Neural progenitor cell (in vitro differentiated cells): ENCODE measurements at regions not wholly inside any gene's neighbourhood (a gene's known extent, or its start where the extent isn't known, plus 50 kb on each side); places are given as distances from the start of the nearest gene placed in this dataset.

ENCODE experiments used
- DNase-seq: peaks from one replicate; pipeline ENCODE4 v3.0.0-alpha.2; 2016; ENCODE audit warnings: low spot score
- H2AFZ ChIP-seq: fragments of 200-600 bp; sonication (generic); replicated peaks from 2 replicates; pipeline ENCODE4 v1.6.1; 2016; ENCODE audit warnings: antibody characterized with exemption
- H3F3A ChIP-seq: fragments of 200-600 bp; sonication (generic); 2 replicates; pipeline ENCODE4 v1.6.1; 2016; ENCODE audit warnings: antibody characterized with exemption, low read depth
- H3K27ac ChIP-seq: fragments of 200-600 bp; sonication (generic); 2 replicates; pipeline ENCODE4 v1.5.1; 2016; ENCODE audit warnings: mild to moderate bottlenecking
- H3K27me3 ChIP-seq: fragments of 200-600 bp; sonication (generic); 2 replicates; pipeline ENCODE4 v1.6.1; 2016; ENCODE audit warnings: mild to moderate bottlenecking, moderate library complexity
- H3K36me3 ChIP-seq: fragments of 200-600 bp; sonication (generic); 2 replicates; pipeline ENCODE4 v1.5.1; 2016
- H3K4me1 ChIP-seq: fragments of 200-600 bp; sonication (generic); 2 replicates; pipeline ENCODE4 v1.6.1; 2016; ENCODE audit warnings: mixed run types
- H3K4me2 ChIP-seq: fragments of 200-600 bp; sonication (generic); 2 replicates; pipeline ENCODE4 v1.6.1; 2016
- H3K4me3 ChIP-seq: fragments of 200-600 bp; sonication (generic); 2 replicates; pipeline ENCODE4 v1.5.1; 2016
- H3K79me2 ChIP-seq: fragments of 200-600 bp; sonication (generic); 2 replicates; pipeline ENCODE4 v1.6.1; 2016; ENCODE audit warnings: low read depth
- H3K9ac ChIP-seq: fragments of 200-600 bp; sonication (generic); 2 replicates; pipeline ENCODE4 v1.6.1; 2016
- H3K9me3 ChIP-seq: fragments of 200-600 bp; sonication (generic); 2 replicates; pipeline ENCODE4 v1.5.1; 2016; ENCODE audit warnings: low read depth
- H4K20me1 ChIP-seq: fragments of 200-600 bp; sonication (generic); 2 replicates; pipeline ENCODE4 v1.6.1; 2016; ENCODE audit warnings: low read depth
- H3K27ac Mint-ChIP-seq: 3 replicates; pipeline ENCODE4 v1.8.0; 2021; ENCODE audit warnings: mixed read lengths
- H3K27me3 Mint-ChIP-seq: 2 replicates; pipeline ENCODE4 v1.8.0; 2022; ENCODE audit warnings: low read depth, mild to moderate bottlenecking, inconsistent platforms, moderate library complexity, mixed read lengths; ENCODE audit not compliant: insufficient read depth
- H3K36me3 Mint-ChIP-seq: 3 replicates; pipeline ENCODE4 v1.8.0; 2021; ENCODE audit warnings: mixed read lengths
- H3K4me1 Mint-ChIP-seq: 3 replicates; pipeline ENCODE4 v1.8.0; 2021; ENCODE audit warnings: mixed read lengths
- H3K4me3 Mint-ChIP-seq: 3 replicates; pipeline ENCODE4 v1.8.0; 2021; ENCODE audit warnings: mild to moderate bottlenecking, moderate library complexity, mixed read lengths
- H3K9me3 Mint-ChIP-seq: 3 replicates; pipeline ENCODE4 v1.8.0; 2020; ENCODE audit warnings: mixed read lengths
- EZH2 ChIP-seq: fragments of 200-600 bp; sonication (generic); IDR thresholded peaks from 2 replicates; pipeline ENCODE4 v1.6.1; 2017; ENCODE audit warnings: antibody characterized with exemption, mild to moderate bottlenecking, moderate library complexity
- EZH2phosphoT487 ChIP-seq: fragments of 200-600 bp; sonication (generic); IDR thresholded peaks from 2 replicates; pipeline ENCODE4 v1.6.1; 2017; ENCODE audit warnings: antibody characterized with exemption
- TF ChIP-seq, protein P1 (sequence below): fragments of 200-600 bp; sonication (generic); IDR thresholded peaks from 2 replicates; pipeline ENCODE4 v1.5.1; 2017; ENCODE audit warnings: antibody characterized with exemption, mild to moderate bottlenecking

DNA sequence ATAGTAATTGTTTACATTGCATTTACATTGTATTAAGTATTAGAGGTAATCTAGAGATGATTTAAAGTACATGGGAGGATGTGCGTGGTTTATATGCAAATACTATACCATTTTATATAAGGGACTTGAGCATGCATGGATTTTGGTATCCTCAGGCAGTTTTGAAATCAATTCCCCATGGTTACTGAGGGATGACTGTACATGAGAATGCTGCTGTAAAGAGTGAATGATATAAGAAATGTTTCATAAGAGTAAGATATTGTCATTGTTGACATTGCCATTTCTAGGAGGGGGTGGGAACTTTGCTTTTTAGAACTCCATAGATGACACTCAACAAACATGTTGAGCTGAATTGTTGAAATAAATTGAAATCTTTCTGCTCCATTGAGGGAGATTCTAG is 185.0 kb downstream of the SEMA6A start:
- Mint-ChIP-seq H3K4me1 (peaks cover 14% of the 10 kb centered on the region), H3K4me3 (no peak overlapping the region), H3K27me3 (peaks cover 6% of the 10 kb centered on the region), H3K27ac (no peak overlapping the region), H3K9me3 (peaks cover 3% of the 10 kb centered on the region), H3K36me3 (no peaks in the 10 kb centered on the region)
- DNase-seq, result no peak
- TF ChIP-seq EZH2phosphoT487 (no peak), EZH2 (no peak)
- TF ChIP-seq, protein P1, sequence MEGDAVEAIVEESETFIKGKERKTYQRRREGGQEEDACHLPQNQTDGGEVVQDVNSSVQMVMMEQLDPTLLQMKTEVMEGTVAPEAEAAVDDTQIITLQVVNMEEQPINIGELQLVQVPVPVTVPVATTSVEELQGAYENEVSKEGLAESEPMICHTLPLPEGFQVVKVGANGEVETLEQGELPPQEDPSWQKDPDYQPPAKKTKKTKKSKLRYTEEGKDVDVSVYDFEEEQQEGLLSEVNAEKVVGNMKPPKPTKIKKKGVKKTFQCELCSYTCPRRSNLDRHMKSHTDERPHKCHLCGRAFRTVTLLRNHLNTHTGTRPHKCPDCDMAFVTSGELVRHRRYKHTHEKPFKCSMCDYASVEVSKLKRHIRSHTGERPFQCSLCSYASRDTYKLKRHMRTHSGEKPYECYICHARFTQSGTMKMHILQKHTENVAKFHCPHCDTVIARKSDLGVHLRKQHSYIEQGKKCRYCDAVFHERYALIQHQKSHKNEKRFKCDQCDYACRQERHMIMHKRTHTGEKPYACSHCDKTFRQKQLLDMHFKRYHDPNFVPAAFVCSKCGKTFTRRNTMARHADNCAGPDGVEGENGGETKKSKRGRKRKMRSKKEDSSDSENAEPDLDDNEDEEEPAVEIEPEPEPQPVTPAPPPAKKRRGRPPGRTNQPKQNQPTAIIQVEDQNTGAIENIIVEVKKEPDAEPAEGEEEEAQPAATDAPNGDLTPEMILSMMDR, result no peak
- Histone ChIP-seq H3K27ac (no peak overlapping the region), H3K36me3 (no peaks in the 10 kb centered on the region), H3K4me1 (peaks cover 15% of the 10 kb centered on the region), H2AFZ (no peak overlapping the region), H3K27me3 (no peaks in the 10 kb centered on the region), H3K9me3 (no peaks in the 10 kb centered on the region), H3F3A (peaks cover 12% of the 10 kb centered on the region), H4K20me1 (no peaks in the 10 kb centered on the region), H3K4me3 (no peak overlapping the region), H3K4me2 (no peak overlapping the region), H3K9ac (no peak overlapping the region), H3K79me2 (no peaks in the 10 kb centered on the region)

DNA sequence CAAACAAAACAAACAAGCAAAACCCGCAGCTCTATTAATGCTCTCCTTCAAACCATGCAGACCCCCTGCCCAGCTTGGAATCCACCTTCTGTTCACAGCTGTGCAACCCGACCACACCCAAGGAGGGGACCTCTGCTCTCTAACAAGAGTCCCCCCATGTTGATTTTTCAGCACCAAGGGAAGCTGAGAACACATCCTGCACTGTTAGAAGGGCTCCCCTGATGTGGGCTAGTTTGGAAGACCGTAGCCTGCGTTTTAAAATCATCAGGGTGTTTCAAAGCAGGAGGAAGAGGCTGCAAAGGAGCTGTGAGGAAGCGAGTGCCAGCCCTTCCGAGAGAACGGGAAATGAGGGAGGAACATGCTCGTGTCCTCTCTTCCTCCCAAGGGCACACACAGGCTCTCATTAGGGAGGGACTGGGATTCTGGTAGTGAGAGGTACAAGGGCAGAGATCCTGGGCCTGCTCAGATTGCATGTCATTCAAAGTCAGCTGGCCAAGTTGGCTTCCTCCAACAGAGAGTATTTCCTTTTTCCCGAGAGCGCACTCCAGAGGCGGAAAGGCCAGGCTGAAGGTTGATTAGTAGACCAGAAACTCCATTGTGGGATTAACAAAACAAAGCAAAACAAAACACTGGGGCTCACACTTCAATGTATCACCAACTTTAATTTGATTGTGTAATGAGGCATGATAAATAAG is 185.9 kb downstream of the SEMA6A start:
- peak overlapping the region; percentile 35 for H3K27ac Mint-ChIP-seq
- Histone ChIP-seq H3K27ac (no peak overlapping the region), H3K4me2 (peak overlapping the region; percentile 58), H3K9me3 (no peaks in the 10 kb centered on the region), H3K4me1 (peaks cover 13% of the 10 kb centered on the region), H3K4me3 (no peak overlapping the region), H3K79me2 (no peaks in the 10 kb centered on the region), H3K9ac (no peak overlapping the region), H2AFZ (no peak overlapping the region), H3F3A (peaks cover 5% of the 10 kb centered on the region), H3K36me3 (no peaks in the 10 kb centered on the region), H4K20me1 (no peaks in the 10 kb centered on the region), H3K27me3 (no peaks in the 10 kb centered on the region)
- H3K27me3 Mint-ChIP-seq, result peaks cover 6% of the 10 kb centered on the region
- peaks cover 8% of the 10 kb centered on the region for H3K4me1 Mint-ChIP-seq
- H3K36me3 Mint-ChIP-seq, result no peaks in the 10 kb centered on the region
- no peak overlapping the region for H3K4me3 Mint-ChIP-seq
- peaks cover 3% of the 10 kb centered on the region for H3K9me3 Mint-ChIP-seq
- TF ChIP-seq EZH2, result no peak
- TF ChIP-seq, protein P1, result peak; percentile 6
- DNase-seq, result peak; percentile 63

DNA sequence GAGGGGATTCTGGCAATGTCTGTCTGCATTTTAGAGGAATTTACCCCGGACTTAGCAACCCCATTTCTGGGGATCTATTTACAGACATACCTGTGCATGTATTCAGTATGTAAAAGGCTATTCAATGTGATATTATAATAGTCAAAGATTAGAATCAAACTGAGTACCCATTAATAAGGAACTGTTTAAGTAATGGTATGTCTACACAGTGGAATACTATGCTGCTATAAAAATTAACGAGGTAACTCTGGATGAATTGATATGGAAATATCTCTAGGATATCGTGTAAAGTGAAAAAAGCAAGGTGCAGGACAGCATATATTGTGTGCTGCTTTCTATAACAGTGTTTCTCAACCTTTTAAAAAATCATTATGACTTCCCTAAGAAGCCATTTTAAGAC is 186.9 kb downstream of the SEMA6A start:
- H3K27me3 Mint-ChIP-seq, result peaks cover 6% of the 10 kb centered on the region
- no peak overlapping the region for H2AFZ ChIP-seq
- no peak overlapping the region for H3K9ac ChIP-seq
- H3K27me3 ChIP-seq, result no peaks in the 10 kb centered on the region
- no peaks in the 10 kb centered on the region for H4K20me1 ChIP-seq
- H3K27ac Mint-ChIP-seq, result no peak overlapping the region
- no peak overlapping the region for H3K27ac ChIP-seq
- TF ChIP-seq EZH2 (no peak), EZH2phosphoT487 (no peak)
- TF ChIP-seq, protein P1, result no peak
- H3K36me3 ChIP-seq, result no peaks in the 10 kb centered on the region
- H3K9me3 Mint-ChIP-seq, result peaks cover 3% of the 10 kb centered on the region
- H3K36me3 Mint-ChIP-seq, result no peaks in the 10 kb centered on the region
- no peak overlapping the region for H3K4me2 ChIP-seq
- no peaks in the 10 kb centered on the region for H3K9me3 ChIP-seq
- peaks cover 16% of the 10 kb centered on the region for H3K4me1 Mint-ChIP-seq
- peaks cover 5% of the 10 kb centered on the region for H3F3A ChIP-seq
- no peak overlapping the region for H3K4me3 Mint-ChIP-seq
- no peak for DNase-seq
- H3K4me1 ChIP-seq, result peaks cover 13% of the 10 kb centered on the region
- H3K79me2 ChIP-seq, result no peaks in the 10 kb centered on the region
- H3K4me3 ChIP-seq, result no peak overlapping the region
